ENCODE measurements at regions not wholly inside any gene's neighbourhood (a gene's known extent, or its start where the extent isn't known, plus 50 kb on each side); places are given as distances from the start of the nearest gene placed in this dataset.

DNA sequence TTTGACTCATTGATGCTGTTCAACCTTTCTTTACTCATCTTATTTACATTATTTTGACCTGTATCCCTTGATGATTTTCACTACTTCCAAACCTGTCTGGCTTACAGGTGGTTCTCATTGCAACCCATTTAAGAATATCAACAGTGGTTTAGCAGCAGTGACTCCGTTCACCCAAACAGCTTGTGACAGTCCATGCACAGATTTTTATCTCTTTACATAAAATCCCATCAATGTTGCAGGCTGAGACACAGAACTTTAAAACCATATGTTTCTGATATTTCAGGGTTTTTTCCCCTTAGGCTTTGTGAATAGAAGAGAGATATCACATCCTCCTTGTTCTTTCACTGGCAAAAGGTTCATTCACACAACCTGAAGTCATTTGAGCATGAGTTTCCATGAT lies 149.1 kb upstream of the CDIN1 start:
- ChIA-PET POLR2A (no interaction called here), CTCF (no interaction called here)
- Mint-ChIP-seq H3K4me3 (ENCODE audit: unreplicated experiment) (no peak overlapping the region), H3K9me3 (ENCODE audit: unreplicated experiment) (no peaks in the 10 kb centered on the region), H3K36me3 (ENCODE audit: insufficient read depth, unreplicated experiment) (no peaks in the 10 kb centered on the region), H3K4me1 (ENCODE audit: low read depth, unreplicated experiment) (peaks cover 7% of the 10 kb centered on the region), H3K27me3 (ENCODE audit: insufficient read depth, unreplicated experiment) (no peaks in the 10 kb centered on the region), H3K27ac (ENCODE audit: unreplicated experiment) (no peak overlapping the region)
- no peak for DNase-seq
- BruUV-seq (replicated peaks) = no TSS peak
- Histone ChIP-seq H3K4me3 (ENCODE audit: low read depth, low read length) (no peak overlapping the region), H3K9me3 (no peaks in the 10 kb centered on the region), H3K27me3 (replicated peaks; ENCODE audit: control insufficient read depth, insufficient read depth, low read length) (no peaks in the 10 kb centered on the region), H3K36me3 (ENCODE audit: control insufficient read depth, insufficient read depth, low read length) (no peaks in the 10 kb centered on the region), H3K4me1 (peaks cover 20% of the 10 kb centered on the region)
- intact Hi-C loops (cut with micrococcal nuclease; ENCODE audit: unreplicated experiment) = no loop called here
- TF ChIP-seq, protein P1, sequence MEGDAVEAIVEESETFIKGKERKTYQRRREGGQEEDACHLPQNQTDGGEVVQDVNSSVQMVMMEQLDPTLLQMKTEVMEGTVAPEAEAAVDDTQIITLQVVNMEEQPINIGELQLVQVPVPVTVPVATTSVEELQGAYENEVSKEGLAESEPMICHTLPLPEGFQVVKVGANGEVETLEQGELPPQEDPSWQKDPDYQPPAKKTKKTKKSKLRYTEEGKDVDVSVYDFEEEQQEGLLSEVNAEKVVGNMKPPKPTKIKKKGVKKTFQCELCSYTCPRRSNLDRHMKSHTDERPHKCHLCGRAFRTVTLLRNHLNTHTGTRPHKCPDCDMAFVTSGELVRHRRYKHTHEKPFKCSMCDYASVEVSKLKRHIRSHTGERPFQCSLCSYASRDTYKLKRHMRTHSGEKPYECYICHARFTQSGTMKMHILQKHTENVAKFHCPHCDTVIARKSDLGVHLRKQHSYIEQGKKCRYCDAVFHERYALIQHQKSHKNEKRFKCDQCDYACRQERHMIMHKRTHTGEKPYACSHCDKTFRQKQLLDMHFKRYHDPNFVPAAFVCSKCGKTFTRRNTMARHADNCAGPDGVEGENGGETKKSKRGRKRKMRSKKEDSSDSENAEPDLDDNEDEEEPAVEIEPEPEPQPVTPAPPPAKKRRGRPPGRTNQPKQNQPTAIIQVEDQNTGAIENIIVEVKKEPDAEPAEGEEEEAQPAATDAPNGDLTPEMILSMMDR (IDR thresholded peaks at IDR 0.05; ENCODE audit: insufficient read depth in 1 of 2, low read depth in 1 of 2, low read length in 1 of 2, severe bottlenecking in 1 of 2, unreplicated experiment in 1 of 2) = no peak

- intact Hi-C loops (cut with micrococcal nuclease; ENCODE audit: unreplicated experiment) = no loop called here
- Mint-ChIP-seq H3K27ac (ENCODE audit: unreplicated experiment) (no peak overlapping the region), H3K4me3 (ENCODE audit: unreplicated experiment) (no peak overlapping the region), H3K27me3 (ENCODE audit: insufficient read depth, unreplicated experiment) (no peaks in the 10 kb centered on the region), H3K36me3 (ENCODE audit: insufficient read depth, unreplicated experiment) (no peaks in the 10 kb centered on the region), H3K4me1 (ENCODE audit: low read depth, unreplicated experiment) (peaks cover 7% of the 10 kb centered on the region), H3K9me3 (ENCODE audit: unreplicated experiment) (no peaks in the 10 kb centered on the region)
- DNase-seq = no peak
- no peaks in the 10 kb centered on the region for H3K9me3 ChIP-seq
- no peak overlapping the region for H3K4me3 ChIP-seq (ENCODE audit: low read depth, low read length)
- H3K4me1 ChIP-seq = peaks cover 20% of the 10 kb centered on the region
- ChIA-PET POLR2A (no interaction called here), CTCF (no interaction called here)
- no peaks in the 10 kb centered on the region for H3K27me3 ChIP-seq (replicated peaks; ENCODE audit: control insufficient read depth, insufficient read depth, low read length)
- TF ChIP-seq, protein P1 (IDR thresholded peaks at IDR 0.05; ENCODE audit: insufficient read depth in 1 of 2, low read depth in 1 of 2, low read length in 1 of 2, severe bottlenecking in 1 of 2, unreplicated experiment in 1 of 2) = no peak
- H3K36me3 ChIP-seq (ENCODE audit: control insufficient read depth, insufficient read depth, low read length) = no peaks in the 10 kb centered on the region
- BruUV-seq (replicated peaks) = no TSS peak
Observed at GRCh38 chr15:36430726-36431265, 148.6 kb upstream of the CDIN1 start.

GRCh38 chr15:36432161-36432560 lies 147.3 kb upstream of the CDIN1 start:
- BruUV-seq (replicated peaks) = no TSS peak
- Histone ChIP-seq H3K36me3 (ENCODE audit: control insufficient read depth, insufficient read depth, low read length) (no peaks in the 10 kb centered on the region), H3K4me1 (peaks cover 20% of the 10 kb centered on the region), H3K9me3 (no peaks in the 10 kb centered on the region), H3K4me3 (ENCODE audit: low read depth, low read length) (no peak overlapping the region), H3K27me3 (replicated peaks; ENCODE audit: control insufficient read depth, insufficient read depth, low read length) (no peaks in the 10 kb centered on the region)
- no peak overlapping the region for H3K27ac Mint-ChIP-seq (ENCODE audit: unreplicated experiment)
- intact Hi-C loops (cut with micrococcal nuclease; ENCODE audit: unreplicated experiment) = no loop called here
- H3K4me3 Mint-ChIP-seq (ENCODE audit: unreplicated experiment) = no peak overlapping the region
- no peak for DNase-seq
- peaks cover 7% of the 10 kb centered on the region for H3K4me1 Mint-ChIP-seq (ENCODE audit: low read depth, unreplicated experiment)
- no peaks in the 10 kb centered on the region for H3K27me3 Mint-ChIP-seq (ENCODE audit: insufficient read depth, unreplicated experiment)
- H3K9me3 Mint-ChIP-seq (ENCODE audit: unreplicated experiment) = no peaks in the 10 kb centered on the region
- ChIA-PET CTCF (no interaction called here), POLR2A (no interaction called here)
- H3K36me3 Mint-ChIP-seq (ENCODE audit: insufficient read depth, unreplicated experiment) = no peaks in the 10 kb centered on the region
- TF ChIP-seq, protein P1 (IDR thresholded peaks at IDR 0.05; ENCODE audit: insufficient read depth in 1 of 2, low read depth in 1 of 2, low read length in 1 of 2, severe bottlenecking in 1 of 2, unreplicated experiment in 1 of 2) = no peak

Measured in Caco-2 (cell line).